ENCODE measurements at regions not wholly inside any gene's neighbourhood (a gene's known extent, or its start where the extent isn't known, plus 50 kb on each side); places are given as distances from the start of the nearest gene placed in this dataset.

- no peak for DNase-seq
Observed at GRCh38 chr15:39194106-39194830, 386.6 kb upstream of the THBS1 start.

GRCh38 chr15:39195961-39196486 lies 384.9 kb upstream of the THBS1 start:
- DNase-seq: no peak

GRCh38 chr15:39198044-39199000 lies 382.6 kb upstream of the THBS1 start:
- DNase-seq: no peak

- DNase-seq: no peak
Observed at GRCh38 chr15:39199076-39199475, 381.8 kb upstream of the THBS1 start.

- no peak for DNase-seq
Observed at GRCh38 chr15:39200586-39200985, 380.3 kb upstream of the THBS1 start.

DNA sequence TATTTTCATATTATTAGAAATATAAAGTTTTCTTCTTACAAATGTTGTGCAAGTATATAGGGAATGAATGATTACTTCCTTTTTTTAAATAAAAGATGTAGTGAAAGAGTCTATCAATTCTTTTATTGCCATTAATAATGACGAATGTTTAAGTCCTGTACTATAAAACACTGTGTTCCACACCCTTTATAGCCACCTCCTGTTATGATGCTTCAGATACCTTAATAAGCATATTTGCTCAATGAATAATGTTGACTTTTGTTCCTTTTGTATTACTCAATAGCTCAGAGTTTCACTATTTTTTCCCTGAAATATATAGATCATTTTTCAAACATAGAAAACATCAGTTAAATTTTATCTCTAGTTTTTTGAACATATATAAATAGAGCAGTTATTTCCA lies 378.2 kb upstream of the THBS1 start:
- no peak for DNase-seq

DNA sequence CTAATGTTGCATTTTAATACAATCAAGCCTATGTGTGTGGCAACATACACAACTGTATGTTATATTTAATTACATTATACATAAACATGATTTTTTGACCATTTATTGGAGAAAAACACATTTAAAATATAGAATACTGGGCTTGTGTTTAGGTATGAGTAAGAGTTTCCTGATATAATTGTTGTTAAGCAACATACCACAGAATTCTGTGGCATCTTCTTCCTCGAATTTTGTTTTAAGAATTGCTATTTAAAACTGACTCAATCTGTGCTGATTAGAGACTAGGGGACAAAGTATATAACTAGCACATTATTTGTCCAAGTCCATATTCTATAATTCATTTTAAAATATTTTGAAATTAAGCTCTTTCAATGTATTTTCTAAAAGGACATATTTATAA lies 376.8 kb upstream of the THBS1 start:
- DNase-seq: no peak

GRCh38 chr15:39205081-39205480 lies 375.8 kb upstream of the THBS1 start:
- DNase-seq: no peak

- no peak for DNase-seq
Observed at GRCh38 chr15:39205506-39206371, 375.1 kb upstream of the THBS1 start.

DNA sequence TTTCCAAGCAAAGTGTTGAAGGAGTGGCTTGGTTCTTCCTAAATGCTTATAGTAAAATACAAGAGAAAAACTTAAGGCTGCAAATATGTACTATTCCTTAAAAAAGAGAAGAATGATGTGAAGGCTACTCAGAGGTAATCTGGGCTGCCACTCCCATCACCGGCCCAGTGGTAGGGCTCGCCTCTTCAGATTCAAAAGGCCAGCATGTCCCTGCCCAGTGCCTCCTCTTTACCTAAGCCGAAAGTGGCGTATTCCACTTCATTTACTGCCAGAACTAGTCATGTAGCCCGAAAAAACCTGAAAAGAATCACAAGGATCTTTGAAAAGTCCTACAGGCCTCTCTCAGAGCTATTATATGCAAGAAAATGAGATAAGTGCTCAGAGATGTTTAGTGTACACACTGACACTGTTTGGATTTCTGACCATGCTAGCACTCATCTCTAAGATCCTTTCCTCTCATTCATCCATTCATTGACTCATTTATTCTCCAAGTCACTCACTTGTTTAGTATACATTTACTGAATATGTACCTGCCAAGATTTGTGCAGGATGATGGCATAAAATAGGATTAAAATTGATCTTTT lies 373.3 kb upstream of the THBS1 start:
- no peak for DNase-seq

GRCh38 chr15:39208187-39208586 lies 372.7 kb upstream of the THBS1 start:
- no peak for DNase-seq

DNA sequence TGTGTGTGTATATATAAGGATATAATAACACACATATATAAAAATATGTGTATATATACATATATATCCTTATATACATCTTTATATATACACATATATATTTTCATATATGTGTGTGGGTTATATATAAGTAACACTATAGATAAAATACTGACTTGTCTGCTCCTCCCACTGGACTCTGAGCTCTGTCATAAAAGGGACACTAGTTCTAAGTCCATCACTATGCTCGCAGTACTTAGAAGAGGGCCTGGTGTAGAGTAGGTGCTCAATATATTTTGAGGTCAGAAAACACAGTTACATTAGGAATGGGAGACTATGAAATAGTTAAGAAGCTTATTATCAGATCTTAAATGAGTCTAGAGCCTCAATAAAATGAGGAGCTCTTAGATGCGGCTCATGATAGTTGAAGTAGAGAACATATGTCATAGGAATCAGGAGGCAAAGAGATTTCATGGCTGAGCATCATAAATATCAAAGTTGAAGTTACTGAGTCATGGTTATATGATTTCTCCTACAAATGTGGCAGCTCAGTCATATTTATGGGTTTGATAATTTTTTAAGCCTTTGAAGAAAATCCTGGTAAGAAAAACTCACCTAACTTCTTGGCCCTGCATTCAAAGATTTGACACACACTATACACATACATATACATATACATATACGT lies 371.2 kb upstream of the THBS1 start:
- DNase-seq: no peak

DNA sequence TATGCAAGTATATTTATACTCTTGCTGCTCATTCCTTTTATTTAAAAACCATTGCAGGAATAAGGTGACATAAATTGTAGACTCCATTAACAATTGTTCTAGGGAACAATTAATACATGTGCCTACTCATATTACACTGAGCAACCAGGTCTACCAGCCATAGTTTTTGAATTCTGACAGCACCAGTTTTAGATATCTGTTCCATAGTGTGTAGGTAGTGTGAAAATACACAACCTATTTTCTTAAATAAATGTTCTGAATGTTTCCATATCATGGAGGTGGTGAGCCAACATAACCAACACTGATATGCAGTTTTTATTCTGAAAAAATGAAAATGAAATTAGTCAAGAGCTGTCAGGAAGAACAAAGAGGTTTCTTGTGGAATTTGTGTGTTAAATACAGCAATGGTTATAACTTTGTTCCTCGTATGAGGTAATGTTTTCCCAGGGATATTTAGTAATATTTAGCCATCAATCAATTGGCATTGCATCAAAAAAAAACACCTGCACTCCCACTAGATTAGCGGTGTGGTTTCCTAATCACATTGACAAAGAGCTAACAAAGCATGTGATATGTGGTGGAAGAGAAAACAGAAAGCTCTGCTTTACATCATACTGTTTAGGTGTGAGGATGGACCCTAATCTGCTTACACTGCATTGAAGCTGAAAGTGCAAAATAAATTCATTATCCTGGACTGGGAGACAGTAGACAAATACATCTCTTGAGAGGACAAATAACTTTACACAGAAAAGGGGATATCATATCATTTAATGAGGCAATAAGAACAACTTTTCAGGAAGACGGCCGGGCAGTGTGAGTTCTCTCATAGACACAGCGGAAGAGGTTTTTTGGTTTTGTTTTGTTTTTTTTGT lies 369.5 kb upstream of the THBS1 start:
- no peak for DNase-seq

DNA sequence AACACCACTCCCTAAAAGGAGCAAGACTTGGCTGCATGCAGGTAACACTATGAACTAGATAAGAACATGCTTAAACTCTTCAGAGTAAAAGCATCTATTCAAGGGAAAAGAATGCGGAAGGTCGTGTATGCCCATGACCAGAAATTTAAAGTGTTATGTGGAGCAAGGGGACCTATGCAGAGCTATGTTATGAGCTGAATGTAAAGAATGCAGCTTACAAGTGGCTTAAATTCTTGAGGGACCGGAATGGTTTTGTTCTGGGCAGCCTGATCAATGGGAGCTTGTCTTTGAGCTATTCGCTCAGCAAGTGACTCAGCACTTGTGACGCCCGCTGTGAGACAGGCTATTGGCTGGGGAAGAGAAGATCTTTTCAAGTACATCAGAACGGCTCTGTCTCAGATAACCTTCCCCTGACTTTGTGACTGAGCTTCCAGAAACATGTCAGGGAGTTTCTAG lies 367.5 kb upstream of the THBS1 start:
- no peak for DNase-seq

DNA sequence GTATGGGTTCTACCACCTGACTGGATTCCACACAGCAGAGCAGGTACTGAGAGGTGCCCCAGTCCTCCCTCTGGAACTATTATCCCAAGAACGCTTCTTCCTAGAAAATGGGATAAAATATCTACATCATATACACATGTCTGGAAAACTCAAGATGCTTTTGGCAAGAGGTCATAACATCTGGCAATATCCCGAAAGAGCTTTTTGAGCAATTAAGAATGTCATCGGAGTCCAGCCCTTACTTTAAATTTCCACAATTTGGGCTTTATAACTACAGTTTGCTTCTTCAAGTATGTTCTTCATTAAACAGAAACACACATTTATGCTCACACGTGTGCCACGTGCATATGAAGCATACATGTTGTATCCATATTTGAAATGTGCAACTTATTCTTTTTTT lies 365.9 kb upstream of the THBS1 start:
- DNase-seq: no peak

GRCh38 chr15:39216816-39217215 lies 364.1 kb upstream of the THBS1 start:
- DNase-seq: no peak

- no peak for DNase-seq
Observed at GRCh38 chr15:39219608-39220007, 361.3 kb upstream of the THBS1 start.

GRCh38 chr15:39226169-39226937 lies 354.5 kb upstream of the THBS1 start:
- no peak for DNase-seq

- no peak for DNase-seq
Observed at GRCh38 chr15:39227001-39227400, 353.9 kb upstream of the THBS1 start.

DNA sequence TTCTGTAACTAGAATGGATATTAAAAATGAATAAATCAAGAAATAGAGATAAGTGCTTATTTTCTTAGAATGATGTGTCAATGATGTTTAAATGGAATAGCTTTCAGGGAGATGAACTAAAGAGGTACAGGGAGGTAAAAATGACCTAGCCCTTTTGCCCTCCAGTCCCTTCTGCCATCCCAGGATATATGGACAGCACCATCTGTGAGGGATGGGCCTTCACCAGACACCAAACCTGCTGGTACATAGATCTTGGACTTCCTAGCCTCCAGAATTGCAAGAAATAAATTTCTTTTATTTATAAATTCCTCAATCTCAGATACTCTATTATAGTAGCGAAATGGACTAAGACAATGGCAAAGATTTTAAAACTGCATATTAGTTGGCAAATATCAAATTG lies 352.0 kb upstream of the THBS1 start:
- DNase-seq: no peak
